Ecto neural progenitor cell (in vitro differentiated cells): ENCODE measurements at regions not wholly inside any gene's neighbourhood (a gene's known extent, or its start where the extent isn't known, plus 50 kb on each side); places are given as distances from the start of the nearest gene placed in this dataset.

Source experiments
- DNase-seq: peaks from one replicate; pipeline ENCODE4 v3.0.0-alpha.2; 2018; ENCODE audit warnings: low spot score

GRCh38 chr13:106034201-106034600 is 501.3 kb downstream of the EFNB2 start:
- no peak for DNase-seq

GRCh38 chr13:106033659-106034058 is 501.8 kb downstream of the EFNB2 start:
- DNase-seq, result no peak

GRCh38 chr13:106032441-106032840 is 503.0 kb downstream of the EFNB2 start:
- DNase-seq, result no peak

GRCh38 chr13:106029676-106030290 is 505.7 kb downstream of the EFNB2 start:
- no peak for DNase-seq

GRCh38 chr13:106028911-106029310 is 506.6 kb downstream of the EFNB2 start:
- DNase-seq, result no peak

- DNase-seq, result no peak
These were observed 523.9 kb downstream of the EFNB2 start for GRCh38 chr13:106011600-106011999.

- DNase-seq, result no peak
These were observed 524.6 kb downstream of the EFNB2 start for GRCh38 chr13:106010836-106011235.

GRCh38 chr13:106008540-106008939 is 526.9 kb downstream of the EFNB2 start:
- no peak for DNase-seq

- no peak for DNase-seq
These were observed 528.3 kb downstream of the EFNB2 start for GRCh38 chr13:106007156-106007555.

- no peak for DNase-seq
These were observed 531.8 kb downstream of the EFNB2 start for GRCh38 chr13:106003651-106004050.

GRCh38 chr13:106001443-106001842 is 534.0 kb downstream of the EFNB2 start:
- no peak for DNase-seq

- DNase-seq, result peak; percentile 68
These were observed 537.6 kb downstream of the EFNB2 start for GRCh38 chr13:105997581-105998550.

GRCh38 chr13:105996391-105997025 is 539.0 kb downstream of the EFNB2 start:
- no peak for DNase-seq

- no peak for DNase-seq
These were observed 541.1 kb downstream of the EFNB2 start for GRCh38 chr13:105994340-105994739.

GRCh38 chr13:105991622-105992277 is 543.7 kb downstream of the EFNB2 start:
- no peak for DNase-seq

- no peak for DNase-seq
These were observed 544.3 kb downstream of the EFNB2 start for GRCh38 chr13:105991131-105991530.

- DNase-seq, result no peak
These were observed 545.1 kb downstream of the EFNB2 start for GRCh38 chr13:105990256-105990958.

- DNase-seq, result no peak
These were observed 550.8 kb downstream of the EFNB2 start for GRCh38 chr13:105984646-105985045.

GRCh38 chr13:105984236-105984635 is 551.2 kb downstream of the EFNB2 start:
- DNase-seq, result no peak

- no peak for DNase-seq
These were observed 553.1 kb downstream of the EFNB2 start for GRCh38 chr13:105982219-105982930.
